AG08396 (cell line): ENCODE measurements at regions not wholly inside any gene's neighbourhood (a gene's known extent, or its start where the extent isn't known, plus 50 kb on each side); places are given as distances from the start of the nearest gene placed in this dataset.
"Not testable (repeated sequence)": the region's sequence is repeated elsewhere in the genome, so short reads cannot be mapped to it uniquely, and the experiment has no call there.

ENCODE experiments used
- DNase-seq: peaks from one replicate; pipeline ENCODE4 v3.0.0; 2012; ENCODE audit warnings: low spot score, mixed read lengths

DNA sequence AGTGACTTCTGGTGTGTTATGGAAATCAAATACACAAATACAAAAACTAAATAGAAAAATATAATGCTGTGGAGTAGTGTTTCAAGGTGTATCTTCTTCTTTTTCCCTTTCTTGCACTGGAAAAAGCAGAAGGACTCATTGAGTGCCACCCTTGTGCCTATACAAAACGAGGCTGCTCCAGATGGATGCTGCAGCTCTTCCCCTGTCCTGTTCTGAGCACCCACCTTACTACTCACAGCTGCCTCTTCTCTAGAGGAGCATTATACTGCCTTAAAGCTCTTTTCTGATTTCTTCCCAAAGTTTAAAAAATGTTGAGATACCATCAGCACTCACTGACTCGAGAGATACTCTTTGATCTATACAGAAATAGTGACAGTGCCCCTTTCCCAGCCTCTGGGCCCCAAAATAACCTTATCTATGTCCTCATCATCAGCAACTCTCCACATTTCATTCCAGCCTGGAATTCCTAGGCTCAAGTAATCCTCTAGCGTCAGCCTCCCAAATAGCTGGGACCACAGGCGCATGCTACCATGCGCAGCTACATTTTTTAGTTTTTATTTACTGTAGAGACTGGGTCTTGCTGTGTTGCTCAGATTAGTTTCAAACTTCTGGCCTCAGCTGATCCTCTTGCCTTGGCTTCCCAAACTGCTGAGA, 1356.1 kb upstream of the NRXN1 start:
- no peak for DNase-seq

DNA sequence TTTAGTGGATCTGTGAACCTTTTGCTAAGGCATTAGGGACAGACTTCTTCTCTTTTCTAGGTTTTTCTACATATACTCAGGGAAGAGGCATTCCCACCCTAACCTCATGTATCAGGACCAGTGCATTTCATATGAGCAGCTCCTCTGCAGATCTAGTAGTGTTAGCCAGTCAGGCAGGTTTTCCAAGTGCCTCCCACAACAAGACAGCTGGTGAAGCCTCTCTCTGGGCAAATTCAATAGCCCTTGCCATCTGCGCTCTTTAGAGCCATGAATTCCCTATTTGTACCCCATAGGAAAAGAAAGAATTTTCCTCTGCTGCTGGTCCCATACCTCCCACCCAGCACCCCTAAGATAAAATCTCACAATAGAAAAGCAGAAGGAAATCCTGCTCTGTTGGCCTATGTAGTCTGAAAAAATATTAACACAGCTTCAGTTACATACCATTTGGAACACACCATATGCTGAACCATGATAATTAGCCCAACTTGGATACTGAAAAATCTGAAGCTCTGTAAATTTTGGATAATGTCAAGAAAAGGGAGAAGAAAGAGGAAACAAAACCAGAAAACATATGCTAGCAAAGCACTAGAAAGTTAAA, 1354.6 kb upstream of the NRXN1 start:
- no peak for DNase-seq

DNA sequence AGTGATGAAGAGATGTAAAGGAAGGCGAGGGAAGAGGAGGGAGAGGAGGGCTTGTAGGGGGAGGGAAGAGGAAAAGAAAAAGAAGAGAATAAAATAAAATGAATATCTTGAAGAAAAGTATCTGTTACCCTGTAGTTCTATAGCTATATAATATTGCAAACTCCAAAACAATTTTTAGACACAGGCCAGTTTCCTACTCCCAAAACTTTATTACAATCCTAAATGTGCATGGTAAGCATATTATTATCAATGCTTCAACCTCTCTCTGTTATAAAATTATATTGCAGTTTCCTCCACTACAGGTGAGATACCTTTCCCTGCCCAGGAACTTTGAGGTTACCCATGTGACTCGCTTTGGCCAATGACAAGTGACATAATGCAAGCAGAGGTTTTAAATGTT, 1351.6 kb upstream of the NRXN1 start:
- no peak for DNase-seq

DNA sequence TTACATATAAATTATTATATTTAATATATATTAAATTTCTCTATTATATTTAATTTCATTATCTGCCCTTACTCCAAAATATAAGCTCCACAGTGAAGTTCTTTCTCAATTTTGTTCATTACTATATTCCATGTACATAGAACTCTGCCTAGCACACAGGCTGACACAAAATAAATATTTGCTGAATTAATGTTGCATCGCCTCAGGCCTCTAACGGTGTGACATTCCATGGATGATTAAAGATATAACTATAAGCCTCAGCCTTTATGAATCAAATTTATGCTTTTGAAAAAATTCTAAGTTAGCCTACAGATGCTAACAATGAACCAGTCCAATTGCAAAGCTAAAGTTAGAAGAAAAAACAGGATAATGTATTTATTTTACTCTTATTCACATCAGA, 1337.2 kb upstream of the NRXN1 start:
- DNase-seq = no peak

DNA sequence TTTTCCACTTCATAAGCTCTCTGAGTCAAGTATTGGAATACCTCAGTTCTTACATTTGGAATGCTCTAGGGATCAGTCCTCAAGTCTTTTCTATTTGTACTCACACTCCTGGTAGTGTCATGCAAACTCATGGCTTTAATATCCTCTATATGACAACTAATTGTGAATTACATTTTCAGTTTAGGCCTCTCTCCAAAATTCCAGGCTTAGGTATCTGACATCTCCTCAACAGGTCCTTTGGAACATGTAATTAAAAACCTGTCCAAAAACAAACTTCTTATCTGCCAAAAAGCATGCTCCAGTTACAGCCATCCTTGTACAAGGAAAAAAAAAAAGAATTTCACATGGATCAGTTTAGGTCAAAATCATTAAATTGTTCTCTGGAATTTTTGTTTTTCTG, 1336.2 kb upstream of the NRXN1 start:
- DNase-seq = no peak

DNA sequence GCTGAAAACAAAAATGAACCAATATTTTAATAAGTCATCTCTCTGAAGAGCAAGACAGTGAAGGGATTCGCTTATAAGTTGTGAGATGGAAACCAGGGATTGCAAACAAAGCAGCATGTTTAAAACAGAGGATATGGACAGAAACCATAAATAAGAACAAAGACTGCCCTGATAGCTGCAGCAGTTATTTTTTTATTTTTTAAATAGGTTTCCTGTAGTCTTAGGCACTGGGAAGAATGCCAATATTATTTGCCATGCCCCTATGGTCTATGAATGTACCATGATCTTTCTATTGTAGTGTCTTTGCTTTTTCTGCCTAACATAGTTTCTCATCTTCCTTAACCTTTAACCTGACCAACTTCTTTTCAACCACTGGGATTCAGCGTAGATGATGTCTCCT, 1334.0 kb upstream of the NRXN1 start:
- DNase-seq = no peak

DNA sequence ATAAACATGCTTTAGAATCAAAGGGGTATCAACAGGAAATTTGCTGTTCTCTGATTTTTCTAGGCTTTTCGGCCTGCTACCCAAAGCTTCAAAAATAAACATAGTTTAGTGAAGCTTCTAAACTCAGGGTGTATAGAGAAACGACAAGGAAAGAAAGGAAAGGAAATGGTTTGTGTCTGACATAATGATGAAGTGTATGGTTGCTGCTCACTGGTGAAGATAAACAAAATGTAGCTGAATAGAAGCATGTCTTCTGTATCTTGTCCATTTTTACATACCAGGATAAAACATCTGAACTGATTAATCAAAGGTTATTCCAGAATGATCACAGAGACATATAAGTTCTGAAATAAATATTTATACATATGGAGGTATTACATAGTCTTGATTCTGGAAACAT, 1324.6 kb upstream of the NRXN1 start:
- no peak for DNase-seq

DNA sequence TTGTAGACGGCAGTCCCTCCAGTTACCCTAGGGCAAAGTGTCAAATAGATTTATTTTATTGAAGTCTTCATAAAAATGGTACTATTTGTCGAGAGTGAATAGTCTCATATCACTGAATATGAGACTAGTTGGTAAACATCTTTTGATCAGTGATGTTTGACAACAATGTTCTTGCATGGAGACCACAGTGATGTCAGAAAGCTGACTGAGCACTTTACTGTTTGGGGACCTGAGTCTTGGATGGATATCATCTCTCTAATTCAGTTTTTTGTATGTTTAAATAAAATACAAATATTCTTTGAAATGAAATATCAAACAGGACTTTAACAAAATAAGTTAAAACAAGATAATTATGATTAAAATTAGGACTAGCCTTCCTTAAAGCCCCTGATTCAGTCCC, 1315.4 kb upstream of the NRXN1 start:
- no peak for DNase-seq

DNA sequence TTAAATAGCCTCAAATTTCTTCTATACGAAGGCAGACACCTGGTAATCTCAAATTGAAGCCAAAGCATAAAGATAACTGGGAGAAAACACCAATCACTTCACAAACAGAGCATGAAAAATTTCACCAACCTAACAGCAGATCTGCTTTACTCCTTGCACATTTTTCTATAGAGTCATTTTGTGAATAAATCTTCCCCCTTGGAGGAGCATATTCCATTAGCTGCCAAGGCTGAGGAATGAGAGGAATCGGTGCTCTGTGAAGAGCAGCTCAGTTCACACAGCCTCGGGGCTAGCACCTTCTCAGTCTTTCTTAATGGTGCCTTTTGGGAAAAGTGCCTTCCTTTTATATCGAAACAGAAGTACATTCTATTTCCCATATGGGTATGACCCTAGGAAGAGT, 1313.7 kb upstream of the NRXN1 start:
- no peak for DNase-seq

DNA sequence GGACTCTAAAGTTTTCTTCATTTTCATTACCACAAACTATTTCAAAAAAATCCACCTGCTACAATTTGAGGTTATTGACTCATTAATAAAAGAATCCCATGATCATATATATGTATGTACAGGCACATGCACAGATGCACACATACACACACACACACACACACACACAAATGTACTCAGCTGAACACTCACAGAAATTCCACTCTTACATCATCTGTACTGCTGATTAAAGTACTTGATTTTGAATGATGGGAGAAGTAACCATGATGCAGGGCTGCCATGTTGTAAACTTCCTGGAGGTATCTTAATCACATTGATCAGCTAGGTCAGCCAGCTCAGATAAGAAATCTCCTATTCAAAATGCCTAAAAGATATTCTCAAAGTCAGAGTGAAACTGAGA, 1313.2 kb upstream of the NRXN1 start:
- DNase-seq = no peak

DNA sequence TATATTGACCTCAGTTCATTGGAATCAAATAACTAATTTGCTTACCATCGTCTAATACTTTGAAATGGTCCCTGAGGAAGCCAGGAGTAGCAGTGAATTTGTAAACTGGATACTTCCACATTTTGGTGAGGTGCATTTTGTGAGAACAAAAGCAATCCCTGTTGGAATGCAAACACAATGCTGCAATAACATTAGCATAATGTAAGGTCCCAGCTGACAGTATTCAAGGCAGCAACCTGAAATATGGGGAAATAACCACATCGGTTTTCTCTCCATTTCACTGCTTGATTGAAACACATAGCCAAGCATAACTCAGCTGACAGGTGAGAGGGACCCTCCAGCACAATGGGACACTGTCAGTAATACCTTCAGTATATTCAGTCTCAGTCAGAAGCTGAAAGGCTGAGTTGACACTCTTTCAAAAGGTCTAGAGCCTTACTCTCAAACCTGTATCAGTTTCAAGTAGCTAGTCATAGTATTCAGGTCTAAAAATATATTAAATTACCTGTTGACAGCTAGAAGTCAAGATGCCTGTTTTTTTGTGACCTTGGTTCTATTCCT, 1311.9 kb upstream of the NRXN1 start:
- no peak for DNase-seq

DNA sequence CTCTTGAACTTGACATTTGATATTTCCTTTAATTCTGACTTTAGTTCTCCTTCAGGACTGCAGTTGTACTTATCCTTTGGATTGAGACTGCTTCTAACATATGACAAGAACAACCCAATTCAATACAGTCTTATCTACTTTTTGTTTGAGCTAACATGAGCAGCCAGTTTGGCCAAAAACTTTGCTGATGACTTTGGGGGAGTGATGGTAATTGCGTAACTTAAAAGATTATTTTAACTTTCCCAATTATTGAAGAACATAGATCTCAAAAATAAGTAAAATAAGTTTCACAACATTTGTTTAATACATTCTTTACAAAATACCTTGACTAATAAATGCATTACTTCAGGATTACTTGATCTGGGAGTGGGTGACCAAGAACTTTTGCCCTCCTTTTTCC, 1311.1 kb upstream of the NRXN1 start:
- no peak for DNase-seq

DNA sequence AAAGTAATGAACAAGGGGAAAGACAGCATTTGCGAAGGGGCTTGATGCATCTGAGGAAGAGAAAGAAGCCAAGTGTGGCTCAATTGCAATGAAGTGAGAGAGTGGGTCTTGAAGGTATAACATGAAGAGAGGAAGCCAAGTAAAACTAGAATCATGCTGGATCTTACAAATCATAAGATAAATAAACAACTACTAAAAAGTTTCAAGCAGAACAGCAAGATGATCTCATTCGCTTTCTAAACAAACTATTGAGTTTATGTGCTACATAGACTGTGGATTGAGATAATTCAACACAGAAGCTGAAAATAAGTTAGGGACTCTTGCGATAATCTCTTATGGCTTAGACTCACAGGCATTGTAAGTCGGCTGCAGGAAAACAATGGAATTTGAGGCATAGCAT, 1310.5 kb upstream of the NRXN1 start:
- DNase-seq = no peak

DNA sequence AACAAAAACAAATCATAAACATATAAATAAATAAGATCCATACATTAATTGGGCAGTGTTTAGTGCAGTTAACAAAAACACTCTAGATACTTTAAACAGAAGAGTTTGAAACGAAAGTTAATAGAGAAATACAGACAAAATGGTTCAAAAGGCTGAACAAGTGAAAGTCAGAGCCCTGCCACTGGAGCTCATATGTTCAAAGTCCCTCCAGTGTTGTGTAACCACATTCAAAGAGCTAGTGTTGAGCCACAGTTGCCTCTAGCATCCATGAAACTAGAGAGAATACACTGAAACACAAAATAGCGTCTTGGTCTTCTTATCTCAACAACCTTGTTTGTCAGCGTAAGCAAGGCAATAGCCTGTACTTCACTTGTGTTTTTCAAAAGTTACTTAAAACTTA, 1309.8 kb upstream of the NRXN1 start:
- no peak for DNase-seq

DNA sequence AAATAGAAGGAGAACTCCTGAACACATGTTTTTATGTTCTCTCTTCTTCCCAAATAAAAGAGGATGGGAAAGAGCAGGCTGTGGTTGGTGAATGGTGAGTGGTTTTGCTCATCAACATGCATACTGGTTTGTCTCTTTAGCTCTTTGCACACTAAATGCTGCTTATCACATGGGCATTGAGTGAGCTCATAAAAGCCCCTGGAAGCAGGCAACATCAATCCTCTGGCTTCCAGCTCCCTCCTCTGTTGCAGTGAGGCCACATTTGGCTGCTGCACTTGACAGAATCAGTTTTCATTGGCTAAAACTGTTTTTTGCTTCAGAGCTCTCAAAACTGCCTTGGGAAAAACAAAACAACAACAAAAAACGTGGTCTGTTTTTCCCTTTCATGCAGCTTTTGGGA, 1308.2 kb upstream of the NRXN1 start:
- no peak for DNase-seq

DNA sequence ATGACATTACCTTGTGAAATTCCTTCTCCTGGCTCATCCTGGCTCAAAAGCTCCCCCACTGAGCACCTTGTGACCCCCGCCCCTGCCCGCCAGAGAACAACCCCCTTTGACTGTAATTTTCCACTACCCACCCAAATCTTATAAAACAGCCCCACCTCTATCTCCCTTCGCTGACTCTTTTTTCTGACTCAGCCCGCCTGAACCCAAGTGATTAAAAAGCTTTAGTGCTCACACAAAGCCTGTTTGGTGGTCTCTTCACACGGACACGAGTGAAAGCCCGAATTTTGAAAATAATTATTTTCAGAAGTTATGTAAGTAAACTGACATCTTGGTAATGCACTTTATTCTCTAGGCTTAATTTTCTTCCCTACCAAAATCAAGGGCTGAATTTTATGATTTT, 1305.9 kb upstream of the NRXN1 start:
- DNase-seq = not testable (repeated sequence)

DNA sequence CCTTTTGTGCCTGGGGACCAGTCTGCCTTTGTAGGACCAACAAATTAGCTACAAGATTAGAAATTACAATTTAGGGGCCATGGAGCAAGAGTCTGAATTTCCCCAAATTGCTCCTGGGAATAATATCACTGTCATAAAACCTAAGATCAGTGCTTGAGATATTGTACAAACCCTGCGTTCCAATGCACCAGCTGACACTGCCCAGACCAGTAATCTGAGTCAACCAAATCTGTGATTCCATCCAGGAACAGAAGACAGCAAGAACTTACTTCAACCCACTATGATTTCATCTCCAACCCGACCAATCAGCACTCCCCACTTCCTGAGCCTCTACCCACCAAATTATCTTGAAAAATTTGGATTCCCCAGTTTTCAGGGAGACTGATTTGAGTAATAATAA, 1305.0 kb upstream of the NRXN1 start:
- DNase-seq = no peak

DNA sequence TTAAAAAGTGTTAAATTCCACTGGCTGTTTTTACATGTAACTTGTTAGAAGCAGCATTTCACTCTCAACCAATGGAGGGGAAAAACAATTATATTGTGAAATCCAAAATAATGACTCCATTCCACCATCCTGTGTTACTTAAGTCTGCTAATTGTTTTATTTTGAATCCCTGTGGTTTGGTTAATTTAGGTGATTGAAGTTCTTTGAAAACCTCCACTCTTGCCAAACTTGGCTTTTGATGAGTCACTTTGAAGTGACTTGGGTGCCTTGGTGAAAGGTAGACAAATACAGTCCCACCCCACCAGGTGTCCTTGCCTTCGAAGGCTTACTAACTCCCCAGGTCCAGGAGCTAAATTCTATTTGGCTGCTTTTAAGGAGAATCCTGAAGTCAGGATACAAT, 1303.8 kb upstream of the NRXN1 start:
- DNase-seq = no peak

DNA sequence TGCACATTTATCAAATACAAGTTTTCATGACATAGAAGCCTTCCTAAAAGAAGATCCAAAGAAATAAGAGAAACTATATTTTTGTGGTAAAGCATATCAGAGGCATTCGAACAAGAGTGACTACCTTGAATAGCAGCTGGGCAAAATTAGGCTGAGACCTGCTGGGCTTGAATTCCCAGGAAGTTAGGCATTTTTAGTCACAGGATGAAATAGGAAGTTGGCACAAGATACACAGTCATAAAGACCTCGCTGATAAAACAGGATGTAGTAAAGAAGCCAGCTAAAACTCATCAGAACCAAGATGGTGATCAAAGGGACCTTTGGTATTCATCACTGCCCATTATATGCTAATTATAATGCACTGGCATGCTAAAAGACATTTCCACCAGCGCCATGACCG, 1302.3 kb upstream of the NRXN1 start:
- DNase-seq = no peak

DNA sequence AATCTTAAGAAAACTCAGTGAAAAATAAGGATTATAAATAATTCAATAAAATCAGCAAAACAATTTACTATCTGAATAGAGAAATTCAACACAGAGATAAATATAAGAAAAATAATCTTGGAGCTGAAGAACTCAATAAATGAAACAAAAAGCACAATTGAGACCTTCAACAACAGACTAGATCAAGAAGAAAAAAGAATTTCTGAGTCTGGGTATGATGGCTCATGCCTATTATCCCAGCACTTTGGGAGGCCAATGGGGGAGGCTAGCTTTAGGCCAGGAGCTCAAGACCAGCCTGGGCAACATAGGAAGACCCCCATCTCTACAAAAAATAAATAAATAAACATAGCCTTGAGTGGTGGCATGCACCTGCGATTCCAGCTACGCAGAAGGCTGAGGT, 1295.7 kb upstream of the NRXN1 start:
- DNase-seq = no peak

DNA sequence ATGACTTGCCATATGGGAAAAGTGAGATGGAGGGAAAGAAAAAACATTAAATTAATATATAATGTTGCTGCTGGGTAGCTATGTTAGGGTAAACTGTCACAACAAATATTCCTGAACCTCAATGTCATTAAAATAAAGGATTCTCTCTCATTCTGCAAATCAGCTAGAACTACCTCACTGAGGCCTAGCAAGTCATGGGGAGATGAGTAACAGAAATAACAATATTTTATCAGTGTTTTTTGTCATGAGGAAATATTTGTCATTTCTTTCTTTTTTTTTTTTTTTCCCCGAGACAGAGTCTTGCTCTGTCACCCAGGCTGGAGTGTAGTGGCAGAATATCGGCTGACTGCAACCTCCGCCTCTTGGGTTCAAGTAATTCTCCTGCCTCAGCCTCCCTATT, 1282.3 kb upstream of the NRXN1 start:
- no peak for DNase-seq

DNA sequence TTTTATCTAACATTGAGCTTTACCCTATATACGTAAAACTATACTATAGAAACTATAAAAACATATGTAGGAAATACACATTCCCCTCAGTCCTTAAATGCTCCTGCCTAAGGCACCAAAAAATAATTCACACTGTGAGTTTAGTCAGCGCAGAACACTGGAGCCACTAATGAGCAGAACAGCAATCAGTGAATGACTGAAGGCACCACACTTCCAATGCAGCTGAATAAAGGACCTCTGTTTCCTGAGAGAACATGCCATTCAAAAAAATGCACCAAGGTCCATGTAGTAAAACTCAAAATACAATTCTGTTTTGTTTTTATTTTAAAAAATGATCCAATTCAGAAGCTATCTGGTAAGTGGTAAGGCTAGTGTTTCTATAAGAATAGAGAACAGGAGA, 1280.6 kb upstream of the NRXN1 start:
- no peak for DNase-seq

DNA sequence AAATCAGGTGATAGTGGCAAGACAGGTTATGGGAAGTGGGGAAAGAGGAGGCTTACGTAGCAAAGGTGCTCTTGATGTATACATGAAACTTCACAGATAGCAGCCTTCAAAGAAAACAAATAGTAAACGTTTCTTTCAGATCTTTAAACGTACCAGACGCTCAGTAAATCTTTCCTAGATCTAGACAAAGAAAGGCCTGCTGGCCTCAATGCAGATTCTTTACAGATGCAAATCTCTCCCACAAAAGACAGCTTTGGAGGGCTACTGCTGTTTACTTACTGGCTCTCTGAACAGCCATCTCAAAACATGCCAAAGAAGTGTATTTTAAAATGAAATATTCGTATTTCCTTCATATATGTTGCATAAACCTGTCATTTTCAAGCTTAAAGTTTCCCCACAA, 1279.9 kb upstream of the NRXN1 start:
- DNase-seq = no peak

DNA sequence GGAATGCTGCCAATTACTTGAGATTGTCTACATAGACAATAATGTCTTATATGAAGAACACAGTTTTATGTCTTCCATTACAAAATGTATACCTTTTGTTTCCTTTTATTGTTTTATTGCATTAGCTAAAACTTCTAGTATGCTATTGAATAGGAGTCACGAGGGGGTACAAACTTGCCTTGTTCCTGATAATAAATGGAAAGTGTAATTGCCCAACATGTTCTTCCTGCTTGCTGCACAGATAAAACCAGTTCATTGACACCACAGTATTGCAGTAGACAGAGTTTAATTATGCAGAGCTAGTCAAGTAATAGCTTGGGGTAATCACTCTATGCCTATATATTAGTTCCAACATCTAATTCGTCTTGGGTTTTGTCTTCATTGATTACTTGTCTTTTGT, 1276.2 kb upstream of the NRXN1 start:
- no peak for DNase-seq
